GM12874 (cell line): ENCODE measurements at regions not wholly inside any gene's neighbourhood (a gene's known extent, or its start where the extent isn't known, plus 50 kb on each side); places are given as distances from the start of the nearest gene placed in this dataset.

Source experiments
- CTCF ChIP-seq: IDR thresholded peaks from 2 replicates; pipeline ENCODE4 v1.5.1; 2011; ENCODE audit warnings: low read depth, mild to moderate bottlenecking, control low read depth, low read length, moderate library complexity; ENCODE audit not compliant: insufficient read depth

- TF ChIP-seq CTCF: no peak
Observed at GRCh38 chr13:44064357-44064756, 184.7 kb downstream of the LACC1 start.

GRCh38 chr13:44068169-44068568 lies 188.5 kb downstream of the LACC1 start:
- no peak for TF ChIP-seq CTCF

GRCh38 chr13:44068737-44069136 lies 189.0 kb downstream of the LACC1 start:
- no peak for TF ChIP-seq CTCF

- TF ChIP-seq CTCF: no peak
Observed at GRCh38 chr13:44072536-44072935, 192.8 kb downstream of the LACC1 start.

GRCh38 chr13:44074611-44075010 lies 194.9 kb downstream of the LACC1 start:
- no peak for TF ChIP-seq CTCF

GRCh38 chr13:44075113-44075512 lies 195.4 kb downstream of the LACC1 start:
- no peak for TF ChIP-seq CTCF

- TF ChIP-seq CTCF: no peak
Observed at GRCh38 chr13:44078806-44079376, 199.2 kb downstream of the LACC1 start.
